Retina (tissue), 1 donor: ENCODE measurements at regions not wholly inside any gene's neighbourhood (a gene's known extent, or its start where the extent isn't known, plus 50 kb on each side); places are given as distances from the start of the nearest gene placed in this dataset.

Experiments
- DNase-seq: peaks from one replicate; pipeline ENCODE4 v3.0.0-alpha.2; 2016

DNA sequence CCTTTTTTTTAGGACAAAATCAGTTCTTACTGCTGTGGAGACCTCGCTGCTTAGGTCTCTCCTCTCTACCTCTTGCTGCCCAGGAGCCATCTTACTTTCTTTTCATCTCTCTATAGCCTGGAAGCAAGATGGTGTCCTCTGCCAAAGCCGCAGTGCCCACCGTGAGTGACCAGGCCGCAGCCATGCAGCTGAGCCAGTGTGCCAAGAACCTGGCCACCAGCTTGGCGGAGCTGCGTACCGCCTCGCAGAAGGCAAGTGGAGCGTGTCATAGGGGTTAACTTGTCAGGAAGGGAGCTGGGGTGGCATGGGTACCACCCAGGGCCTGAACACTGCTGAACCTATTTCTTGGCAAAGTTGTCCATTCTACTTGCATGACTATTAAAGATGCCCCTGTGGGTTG, 320.3 kb upstream of the TPM1 start:
- no peak for DNase-seq

DNA sequence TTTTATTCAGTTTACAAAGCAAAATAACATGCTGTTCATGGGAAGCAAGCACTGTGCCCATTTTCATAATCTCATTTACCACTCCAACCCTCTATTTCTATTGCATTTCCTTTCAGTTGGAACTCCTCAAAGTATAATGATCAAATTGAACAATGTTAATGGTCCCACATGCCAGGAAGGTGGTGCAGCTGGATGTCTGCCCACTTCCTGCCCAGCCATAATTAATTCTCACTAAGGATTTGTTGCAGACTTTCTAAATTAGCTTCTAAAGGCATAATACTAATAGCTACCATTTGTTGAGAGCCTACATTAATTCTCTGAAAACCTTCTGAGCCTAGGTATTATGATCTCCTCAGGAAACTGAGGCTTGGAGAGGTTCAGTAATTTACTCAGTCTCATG, 316.1 kb upstream of the TPM1 start:
- no peak for DNase-seq

DNA sequence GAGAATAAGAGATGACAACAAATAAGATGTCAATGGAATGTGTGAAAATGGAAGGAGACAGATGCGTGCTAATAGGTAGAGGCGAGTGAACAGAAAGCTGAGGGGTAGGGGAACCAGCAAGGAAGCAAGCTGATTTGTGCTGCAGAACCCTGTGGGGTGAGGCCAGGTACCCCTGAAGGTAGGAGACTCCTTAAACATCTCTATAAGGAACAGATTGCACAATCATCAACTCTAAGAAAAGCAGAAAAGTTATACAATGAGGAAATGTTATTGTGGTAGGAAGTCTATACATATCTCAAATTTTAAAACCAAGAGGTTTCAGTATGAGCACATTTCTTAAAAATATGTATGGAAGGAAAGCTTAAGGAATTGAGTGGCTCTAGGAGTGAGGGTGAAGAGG, 315.0 kb upstream of the TPM1 start:
- no peak for DNase-seq

DNA sequence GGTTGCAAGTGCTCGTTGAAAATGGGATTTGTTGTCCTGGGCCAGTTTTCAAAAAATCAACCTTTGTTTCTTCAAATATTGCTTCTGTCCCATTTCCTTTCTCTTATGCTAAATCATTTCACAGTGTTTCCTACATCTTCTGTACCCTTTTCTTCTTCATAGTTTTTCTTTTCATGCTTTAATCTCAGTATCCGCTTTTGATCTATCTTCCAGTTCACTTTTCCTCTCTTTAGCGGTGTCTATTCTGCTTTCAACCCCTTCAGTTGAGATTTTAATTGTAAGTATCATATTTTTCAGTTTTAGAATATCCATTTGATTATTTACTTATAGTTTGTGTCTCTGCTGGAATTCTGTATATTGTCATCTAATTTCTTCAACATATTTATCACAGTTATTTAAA, 311.7 kb upstream of the TPM1 start:
- no peak for DNase-seq

DNA sequence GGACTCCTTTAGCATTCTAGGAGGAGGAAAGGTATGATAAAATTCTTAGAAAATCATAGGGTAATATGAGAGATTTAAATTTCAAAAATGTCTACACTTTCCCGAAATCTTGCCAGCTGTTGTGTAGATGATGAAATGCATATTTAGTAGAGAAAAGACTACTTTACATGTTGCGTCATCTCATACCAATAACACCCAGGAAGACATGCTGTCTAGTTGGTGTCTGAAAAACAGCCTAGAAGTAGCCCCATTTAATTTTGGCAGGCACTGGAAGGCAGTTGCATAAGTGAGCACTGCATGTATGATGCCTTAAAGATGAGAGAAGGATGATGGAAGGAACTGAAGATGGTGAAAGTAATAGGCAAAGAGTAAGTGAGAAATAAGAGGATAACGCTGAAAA, 310.5 kb upstream of the TPM1 start:
- DNase-seq: no peak

DNA sequence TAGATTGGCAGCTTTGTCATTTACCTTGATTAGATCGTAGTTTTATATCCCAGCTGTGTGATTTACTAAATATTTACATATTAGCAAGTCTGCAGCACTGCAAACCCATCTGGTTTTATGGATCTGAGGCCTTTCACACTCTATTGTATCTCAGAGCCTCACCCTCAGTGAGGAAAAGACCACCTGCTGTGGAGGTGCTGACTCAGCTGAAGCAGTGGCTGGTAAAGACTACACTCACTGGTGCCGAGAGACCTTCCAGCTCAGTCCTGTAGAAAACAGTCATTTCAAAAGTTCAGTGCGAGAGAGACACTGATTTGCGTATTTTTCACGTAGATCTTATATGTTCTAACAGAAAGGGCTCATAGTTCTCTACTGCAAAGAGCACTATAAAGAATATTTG, 307.8 kb upstream of the TPM1 start:
- DNase-seq: no peak

DNA sequence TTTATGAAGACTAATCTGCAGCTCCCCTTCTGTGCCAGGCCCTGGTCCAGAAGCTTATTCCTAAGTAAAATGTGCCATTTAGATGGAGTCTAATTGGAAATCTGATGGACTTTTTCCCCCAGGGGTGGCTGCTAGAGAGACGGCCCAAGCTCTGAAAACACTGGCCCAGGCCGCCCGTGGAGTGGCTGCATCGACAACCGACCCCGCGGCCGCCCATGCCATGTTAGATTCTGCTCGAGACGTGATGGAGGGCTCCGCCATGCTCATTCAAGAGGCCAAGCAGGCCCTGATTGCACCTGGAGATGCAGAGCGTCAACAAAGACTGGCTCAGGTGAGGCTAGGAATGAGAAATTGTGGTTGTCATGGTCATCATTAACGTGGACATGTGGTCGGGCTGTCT, 305.8 kb upstream of the TPM1 start:
- DNase-seq: no peak

DNA sequence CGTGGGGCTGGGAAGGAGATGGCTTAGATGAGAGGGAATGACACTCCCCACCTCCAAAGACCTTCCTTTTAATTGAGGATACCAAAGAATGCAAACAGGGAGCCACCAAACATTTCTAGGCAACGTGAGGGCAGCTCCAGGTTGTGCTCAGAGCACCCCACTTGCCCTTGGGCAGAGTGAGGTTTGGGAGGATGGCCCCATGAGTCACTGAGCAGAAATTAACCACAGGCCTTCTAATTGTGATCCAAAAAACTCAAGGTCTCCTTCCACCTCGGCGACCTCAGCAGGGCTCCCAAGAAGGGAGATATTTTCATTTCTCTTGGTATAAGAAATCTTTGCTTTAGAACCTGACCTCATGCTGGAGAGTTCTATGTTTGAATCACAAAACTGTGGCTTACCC, 305.0 kb upstream of the TPM1 start:
- no peak for DNase-seq

DNA sequence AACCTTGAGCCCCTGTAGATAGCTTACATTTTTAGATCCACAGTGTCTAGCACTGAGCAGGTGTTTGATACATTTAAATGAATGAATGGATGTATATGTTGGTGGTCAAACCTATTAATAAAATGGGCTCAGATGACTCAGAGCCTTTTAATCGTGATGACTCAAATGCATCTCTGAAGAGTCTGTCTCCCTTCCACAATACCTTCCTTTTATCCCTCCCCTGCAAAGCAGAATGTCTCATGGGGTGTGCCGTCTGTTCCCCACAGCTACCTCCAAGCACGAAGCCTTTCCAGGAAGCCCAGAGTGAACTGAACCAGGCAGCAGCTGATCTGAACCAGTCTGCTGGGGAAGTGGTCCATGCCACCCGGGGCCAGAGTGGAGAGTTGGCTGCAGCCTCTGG, 303.5 kb upstream of the TPM1 start:
- no peak for DNase-seq

DNA sequence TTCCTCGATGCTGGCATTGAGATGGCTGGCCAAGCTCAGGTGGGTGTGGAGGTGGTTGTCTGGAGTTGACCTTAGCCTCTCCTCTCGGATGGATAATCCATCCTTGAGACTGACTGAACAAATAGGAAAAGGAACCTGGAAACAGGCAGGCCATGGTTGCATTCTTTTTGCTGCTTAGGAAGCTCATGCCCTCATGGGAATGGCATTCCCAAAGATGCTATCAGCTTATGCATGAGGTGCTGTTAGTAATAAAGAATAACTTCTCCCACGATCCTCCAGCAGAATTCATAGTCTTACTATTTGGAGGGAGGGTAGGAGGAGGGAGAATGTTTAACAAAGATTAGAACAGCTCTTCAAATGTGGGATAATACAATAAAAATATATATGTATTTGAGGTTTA, 303.0 kb upstream of the TPM1 start:
- no peak for DNase-seq

DNA sequence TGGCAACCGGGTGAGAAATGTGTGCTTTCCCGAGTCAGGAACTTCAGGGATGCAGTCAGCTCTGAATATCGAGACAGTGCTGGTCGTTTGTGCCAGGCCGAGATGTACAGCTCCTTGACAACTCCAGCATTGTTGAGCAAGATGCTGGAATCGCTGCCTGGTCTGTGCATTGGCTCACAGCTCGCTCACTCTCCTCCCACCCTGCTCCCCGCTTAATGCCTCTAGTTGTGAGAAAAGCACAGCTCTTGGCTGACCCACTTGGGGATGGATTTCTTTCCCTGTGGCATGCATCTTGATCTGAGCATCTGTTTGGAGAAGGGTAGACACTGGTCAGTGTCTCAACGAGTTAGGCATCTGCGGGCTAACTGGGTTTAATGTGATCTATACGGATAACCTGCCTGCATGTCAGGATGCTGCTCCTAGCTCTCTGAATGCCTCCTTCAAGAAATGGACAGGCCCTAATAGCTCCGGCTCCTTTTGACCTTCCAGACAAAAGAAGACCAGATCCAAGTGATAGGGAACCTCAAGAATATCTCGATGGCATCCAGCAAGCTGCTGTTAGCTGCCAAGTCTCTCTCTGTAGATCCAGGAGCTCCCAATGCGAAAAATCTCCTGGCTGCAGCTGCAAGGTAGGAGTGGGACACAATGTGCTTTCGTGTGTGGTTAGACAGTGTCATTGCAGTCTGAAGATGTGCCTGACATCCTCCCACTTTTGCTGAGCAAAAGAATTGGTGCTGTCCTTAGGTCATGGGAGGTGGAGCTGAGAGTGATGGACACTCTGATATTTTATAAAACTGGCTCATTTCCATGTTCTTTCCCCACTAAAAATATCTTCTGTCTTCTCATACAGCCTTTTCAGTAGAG, 302.2 kb upstream of the TPM1 start:
- DNase-seq: peak; percentile 50

DNA sequence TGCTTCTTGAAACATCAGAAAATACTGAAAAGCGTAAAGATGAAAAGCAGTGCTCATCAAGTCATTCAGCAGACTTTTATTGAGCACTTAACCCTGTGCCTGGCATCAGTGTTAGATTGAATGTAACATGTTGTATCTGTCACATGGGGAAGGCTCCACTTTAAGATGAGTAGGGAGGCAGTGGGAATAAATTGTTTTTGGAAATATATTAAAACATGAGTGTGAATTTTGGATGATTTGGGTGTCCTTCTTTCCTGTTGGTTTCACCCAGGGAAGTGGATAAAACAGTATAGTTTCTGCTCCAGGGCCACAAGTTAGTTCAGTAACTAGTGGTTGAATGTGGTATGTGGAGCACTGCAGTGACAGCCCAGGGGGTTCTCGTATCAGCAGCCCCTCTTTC, 301.4 kb upstream of the TPM1 start:
- DNase-seq: no peak

DNA sequence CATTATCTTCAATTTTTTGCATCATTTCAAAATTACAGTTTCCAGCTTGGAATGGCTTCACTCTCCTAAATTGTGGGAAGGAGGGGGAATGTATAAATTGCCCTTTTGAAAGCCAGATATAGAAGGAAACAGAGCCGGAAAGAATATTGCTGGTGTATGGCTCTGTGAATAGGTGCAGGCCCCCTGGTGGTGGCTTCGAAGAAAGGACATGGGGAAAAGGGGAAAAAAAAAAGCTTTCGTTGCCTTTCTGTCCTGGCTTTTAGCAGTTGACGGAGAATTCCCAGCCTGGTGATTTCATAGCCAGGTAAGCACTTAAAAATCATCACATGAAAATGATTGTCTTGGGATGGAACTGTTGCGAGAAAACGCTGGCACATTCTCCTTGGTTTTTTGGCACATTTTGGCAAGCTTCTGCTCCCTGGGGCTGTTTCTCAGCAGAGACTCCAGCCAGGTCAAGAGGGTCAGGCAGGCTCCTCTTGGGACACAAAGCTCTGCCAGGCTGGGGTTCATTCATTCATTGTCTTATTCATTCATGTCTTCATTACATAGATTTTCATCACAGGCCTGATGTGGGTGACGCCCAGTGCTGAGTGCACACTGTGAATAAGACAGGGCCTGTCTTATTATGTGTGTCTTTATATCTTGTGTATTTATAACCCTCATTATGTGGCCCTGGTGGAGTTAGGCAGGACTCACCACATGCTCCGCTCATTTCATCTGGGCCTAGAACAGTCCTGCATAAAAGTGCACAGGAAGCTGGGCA, 300.0 kb upstream of the TPM1 start:
- peak; percentile 82 for DNase-seq

DNA sequence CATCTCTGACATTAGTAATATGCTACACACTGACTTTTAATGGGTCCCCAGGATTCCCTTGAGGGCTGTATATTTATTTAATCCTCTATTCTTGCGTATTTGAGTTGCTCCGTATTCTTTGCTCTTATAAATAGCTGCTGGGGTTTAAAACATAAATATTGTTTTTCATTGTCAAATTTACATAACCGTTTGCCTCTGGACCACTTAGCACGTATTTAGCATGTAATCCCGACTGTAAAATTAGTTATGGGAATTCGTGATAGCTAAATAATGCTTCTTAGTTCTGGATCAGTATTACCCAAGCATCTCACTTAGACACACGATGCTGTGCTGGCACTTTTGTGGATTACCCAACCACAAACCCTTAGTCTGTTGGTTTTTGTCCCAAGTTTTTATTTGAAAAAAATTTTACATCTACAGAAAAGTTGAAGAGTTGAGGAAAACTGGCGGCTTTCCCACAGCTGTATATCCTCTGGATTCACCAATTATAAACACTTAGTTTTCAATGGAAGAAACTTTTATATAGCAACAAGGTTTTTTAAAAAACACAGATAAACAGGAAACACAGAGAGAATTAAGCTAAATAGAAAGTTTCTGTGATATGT, 296.8 kb upstream of the TPM1 start:
- no peak for DNase-seq

DNA sequence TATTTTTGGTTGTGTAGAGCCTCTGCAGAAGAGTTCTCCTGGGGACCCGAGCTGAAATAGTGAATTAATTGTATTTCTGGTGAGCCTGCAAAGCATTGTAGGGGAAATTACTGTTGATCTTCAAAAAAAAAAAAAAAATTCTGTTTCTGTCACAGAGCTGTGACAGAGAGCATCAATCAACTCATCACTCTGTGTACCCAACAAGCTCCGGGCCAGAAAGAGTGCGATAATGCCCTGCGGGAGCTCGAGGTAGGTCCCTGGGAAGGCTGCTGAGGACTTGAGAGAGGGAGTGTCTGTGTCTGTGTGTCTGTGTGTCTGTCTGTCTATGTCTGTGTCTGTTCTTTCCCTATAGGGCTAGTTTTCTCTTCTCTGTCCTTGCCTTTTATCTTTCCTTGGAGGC, 294.4 kb upstream of the TPM1 start:
- no peak for DNase-seq

DNA sequence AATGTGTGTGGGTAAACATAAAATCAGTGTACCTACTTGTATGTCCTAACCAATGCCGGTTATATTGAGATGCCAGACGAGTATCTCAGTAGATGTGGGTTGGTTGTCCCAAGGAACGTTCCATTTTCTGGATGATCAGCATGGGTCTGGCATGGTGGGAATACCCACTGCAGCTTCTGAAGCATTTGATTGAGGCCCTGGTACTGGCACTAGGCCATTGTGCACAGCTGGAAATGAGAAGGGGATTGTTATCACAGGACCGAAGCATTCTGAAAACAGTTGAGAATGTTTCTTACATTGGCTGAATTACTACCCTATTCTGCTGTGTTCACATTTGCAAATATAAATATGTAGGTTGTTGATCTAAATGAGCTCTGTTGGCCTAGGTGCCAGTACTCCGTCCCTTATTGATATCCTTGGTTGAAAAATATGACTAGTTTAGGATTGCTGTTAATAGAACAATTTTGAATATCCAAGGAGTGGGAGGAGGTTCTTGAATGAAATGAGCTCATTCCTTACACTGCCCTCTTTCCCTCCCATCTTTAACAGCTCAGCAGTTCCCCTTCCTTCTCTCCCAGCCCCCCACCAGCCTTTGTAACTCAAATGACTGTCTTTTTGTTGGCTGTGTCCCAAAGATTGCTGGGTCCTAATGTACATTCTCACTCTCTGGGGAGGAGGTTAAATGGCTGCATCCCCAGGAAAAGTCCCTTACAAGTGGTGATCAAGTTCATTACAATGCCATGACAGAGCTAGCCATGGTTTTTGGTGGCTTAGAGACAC, 293.3 kb upstream of the TPM1 start:
- DNase-seq: no peak

DNA sequence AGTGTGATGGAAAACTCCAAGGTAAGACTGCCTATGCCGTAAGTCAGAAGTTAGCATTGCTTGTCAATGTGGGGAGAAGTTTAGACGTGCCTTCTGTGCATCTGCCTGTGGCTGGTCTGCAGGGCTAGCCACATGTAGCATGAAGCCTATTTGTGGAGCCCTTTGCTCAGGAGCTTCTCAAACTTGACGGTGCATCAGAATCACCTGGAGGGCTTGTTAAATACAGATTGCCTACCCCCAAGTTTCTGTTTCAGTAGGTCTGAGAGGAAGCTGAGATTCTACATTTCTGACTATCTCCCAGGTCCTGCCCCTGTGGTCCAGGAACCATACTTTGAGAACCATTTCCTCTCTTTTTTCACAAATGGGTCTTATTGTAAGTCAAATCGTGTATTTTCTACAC, 292.1 kb upstream of the TPM1 start:
- DNase-seq: no peak

DNA sequence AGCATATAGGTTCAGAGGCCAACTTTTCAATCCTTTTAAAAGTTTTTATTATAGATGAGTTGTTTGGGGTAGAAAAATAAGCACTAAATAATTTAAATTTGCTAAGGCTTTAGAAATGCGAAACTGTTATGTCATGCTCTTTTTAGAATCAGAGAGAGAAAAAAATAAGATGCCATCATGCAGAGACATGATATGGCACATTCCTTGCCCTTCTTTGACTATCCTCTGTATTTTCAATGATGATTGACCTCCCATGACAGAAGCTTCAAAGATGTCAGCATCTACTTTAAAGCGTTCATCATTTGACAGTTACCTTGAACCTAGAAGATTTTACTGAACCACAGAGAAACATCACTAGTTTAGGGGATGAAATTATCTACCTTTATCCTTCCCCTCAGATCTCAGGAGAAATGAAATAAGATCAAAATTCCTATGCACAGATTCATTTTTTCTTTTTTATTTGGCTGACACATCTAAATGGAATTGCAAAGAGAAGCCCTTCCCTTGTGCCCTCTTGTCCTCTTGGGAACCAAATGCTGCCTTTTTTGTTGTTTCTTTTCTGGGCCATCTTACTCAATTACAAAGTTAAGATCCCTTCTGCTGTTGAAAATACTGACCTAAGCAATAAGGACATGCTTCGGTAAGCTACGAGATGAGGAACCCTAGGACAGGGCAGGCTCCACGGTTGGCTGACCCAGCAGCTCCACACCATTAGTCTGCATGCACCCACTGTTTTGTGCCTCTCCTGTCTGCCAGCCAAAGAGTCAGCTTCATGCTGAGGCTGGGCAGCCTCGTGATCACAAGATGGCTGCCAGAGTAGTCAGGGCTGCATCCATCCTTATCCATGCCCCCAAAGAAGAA, 289.7 kb upstream of the TPM1 start:
- DNase-seq: no peak

DNA sequence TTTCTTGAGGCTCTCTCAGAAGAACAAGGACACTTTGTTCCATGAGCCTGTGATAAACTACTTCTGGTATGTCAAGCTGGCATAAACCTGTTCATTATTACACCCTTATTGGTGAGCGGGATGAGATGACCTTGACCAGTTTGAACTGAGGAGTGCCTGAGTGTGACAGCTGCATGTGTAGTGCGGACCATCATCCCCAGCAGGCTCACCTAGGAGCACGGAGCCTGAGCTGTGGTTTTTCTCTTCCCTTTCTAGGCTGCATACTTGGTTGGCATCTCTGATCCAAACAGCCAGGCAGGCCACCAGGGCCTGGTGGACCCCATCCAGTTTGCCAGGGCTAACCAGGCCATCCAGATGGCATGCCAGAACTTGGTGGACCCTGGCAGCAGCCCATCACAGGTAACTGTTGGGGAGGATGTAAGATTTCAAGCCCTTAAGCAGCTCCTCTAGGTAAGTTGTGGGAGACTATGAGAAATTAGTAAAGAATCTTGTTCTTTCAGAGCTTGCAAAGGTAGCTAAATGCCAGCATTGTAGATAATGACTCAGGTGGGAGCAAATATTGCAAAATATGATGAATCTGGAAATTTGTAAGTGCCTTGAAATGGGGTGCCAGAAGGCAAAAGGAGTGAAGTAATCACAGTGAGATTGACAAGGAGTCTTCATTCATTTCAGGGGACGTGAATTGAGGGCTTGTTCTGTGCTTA, 288.9 kb upstream of the TPM1 start:
- no peak for DNase-seq

DNA sequence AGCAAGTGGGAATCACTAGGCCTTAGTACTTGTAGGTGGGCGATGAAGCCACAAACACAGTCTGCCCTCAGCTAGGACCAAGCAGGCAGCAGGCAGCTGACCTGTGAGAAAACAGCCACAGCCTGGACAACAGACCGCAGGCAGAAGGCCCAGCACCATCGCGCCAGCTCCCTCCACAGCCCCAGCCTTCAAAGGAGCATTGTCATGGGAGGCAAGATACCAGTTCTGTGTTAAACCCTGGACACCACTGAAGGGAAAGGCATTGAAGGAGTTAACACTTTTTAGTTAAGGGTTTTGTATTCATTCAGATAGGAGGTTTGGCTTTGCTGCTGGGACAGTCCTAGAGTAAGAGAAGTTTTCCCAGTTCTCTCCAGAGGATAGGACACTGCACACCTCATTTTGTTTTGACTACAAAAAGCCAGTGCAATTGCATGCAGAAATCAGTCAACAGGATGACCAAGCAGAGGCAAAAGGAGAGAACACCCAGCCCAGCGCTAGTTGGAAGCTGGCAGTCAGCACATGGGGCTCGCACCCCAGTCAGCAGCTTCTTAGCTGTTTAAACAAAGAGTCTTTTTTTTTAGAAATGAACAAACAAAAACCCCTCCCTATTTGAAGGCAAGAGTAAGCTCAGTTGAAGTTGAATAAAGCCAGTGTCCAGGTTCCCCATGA, 286.1 kb upstream of the TPM1 start:
- no peak for DNase-seq

DNA sequence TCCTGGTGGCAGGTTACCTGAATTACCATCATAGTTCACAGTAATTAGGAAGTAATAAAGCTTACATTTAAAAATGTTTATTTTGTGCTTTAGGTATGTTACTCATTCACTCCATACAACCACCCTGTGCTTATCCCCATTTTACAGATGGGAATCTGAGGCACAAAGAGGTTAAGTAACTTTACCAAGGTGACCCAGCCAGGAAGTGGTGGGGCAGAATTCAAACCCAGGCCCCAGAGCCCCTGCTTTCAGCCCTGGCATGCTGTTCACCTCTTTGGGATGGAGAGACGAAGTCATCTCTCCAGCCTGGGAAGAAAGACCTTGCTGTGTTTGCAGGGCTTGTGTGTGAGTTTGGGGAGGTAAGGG, 285.6 kb upstream of the TPM1 start:
- no peak for DNase-seq
